ENCODE measurements at regions not wholly inside any gene's neighbourhood (a gene's known extent, or its start where the extent isn't known, plus 50 kb on each side); places are given as distances from the start of the nearest gene placed in this dataset.

GRCh38 chr1:100607628-100608240 is 69.8 kb downstream of the GPR88 start:
- Histone ChIP-seq H3K4me1 (ENCODE audit: control insufficient read depth in 2 of 2, insufficient read depth in 2 of 2, low read length in 2 of 2) (no peaks in the 10 kb centered on the region), H3K27me3 (ENCODE audit: control insufficient read depth in 2 of 2, insufficient read depth in 2 of 2, low read length in 2 of 2) (no peaks in the 10 kb centered on the region), H3K9me3 (ENCODE audit: control insufficient read depth in 2 of 3, low read length in 3 of 3) (no peaks in the 10 kb centered on the region), H3K36me3 (ENCODE audit: control insufficient read depth in 2 of 3, insufficient read depth in 3 of 3, low read length in 3 of 3) (no peaks in the 10 kb centered on the region), H3K4me3 (ENCODE audit: low read length) (no peak overlapping the region), H3K27ac (ENCODE audit: low read depth, low read length) (no peak overlapping the region)
- peaks cover 3 to 15% (median 8%) of the 10 kb centered on the region in 11 donors for H3K9me3 Mint-ChIP-seq
- intact Hi-C loops (cut with micrococcal nuclease): loop anchor here in 1 of 2 donors (2.0 kb wide), 1 partner anchor 259 kb away; no protein-coding TSS in a partner anchor
- no peak overlapping the region for H3K4me3 Mint-ChIP-seq
- H3K36me3 Mint-ChIP-seq: peaks cover 0 to 8% (median 3%) of the 10 kb centered on the region in 5 donors
- CTCF ChIA-PET: no interaction called here
- no peak overlapping the region for H3K27ac Mint-ChIP-seq
- peaks cover 12 to 34% (median 20%) of the 10 kb centered on the region in 5 donors for H3K27me3 Mint-ChIP-seq
- POLR2A ChIA-PET: no interaction called here
- DNase-seq (no peak), ATAC-seq (no peak)
- H3K4me1 Mint-ChIP-seq: no peaks in the 10 kb centered on the region

DNA sequence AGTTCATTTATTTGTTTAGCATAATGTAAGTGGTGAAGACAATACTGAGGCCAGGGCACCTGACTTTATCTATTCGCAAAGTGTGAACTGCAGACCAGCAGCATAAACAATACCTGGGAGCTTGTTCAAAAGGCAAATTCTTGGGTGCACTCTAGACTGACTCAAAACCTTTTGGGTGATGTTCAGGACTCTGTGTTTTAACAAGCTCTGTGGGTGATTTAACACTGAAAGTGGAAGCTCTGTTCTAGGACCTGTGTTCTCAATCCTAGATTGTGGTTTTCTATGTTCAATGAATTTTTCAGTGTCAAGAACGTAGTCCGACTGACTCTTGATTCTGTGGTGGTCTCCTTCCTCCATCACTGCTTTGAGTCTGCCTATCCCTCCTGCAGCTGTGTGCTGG is 71.9 kb downstream of the GPR88 start:
- Mint-ChIP-seq H3K4me1 (peaks cover 9 to 18% (median 17%) of the 10 kb centered on the region in 7 donors), H3K36me3 (peaks cover 0 to 5% (median 0%) of the 10 kb centered on the region in 5 donors), H3K9me3 (peaks cover 0 to 5% (median 3%) of the 10 kb centered on the region in 11 donors), H3K4me3 (no peak overlapping the region), H3K27me3 (peaks cover 5 to 34% (median 16%) of the 10 kb centered on the region in 5 donors), H3K27ac (no peak overlapping the region)
- ChIA-PET CTCF (no interaction called here), POLR2A (no interaction called here)
- intact Hi-C loops (cut with micrococcal nuclease): loop anchor here in 1 of 2 donors (5.0 kb wide), 1 partner anchor 573 kb away; a partner anchor contains a TSS
- peaks cover 4 to 7% of the 10 kb centered on the region in 2 donors for H3K4me1 ChIP-seq (ENCODE audit: control insufficient read depth in 2 of 2, insufficient read depth in 2 of 2, low read length in 2 of 2)
- H3K27ac ChIP-seq (ENCODE audit: low read depth, low read length): no peak overlapping the region
- DNase-seq (no peak), ATAC-seq (no peak)
- no peak overlapping the region for H3K4me3 ChIP-seq (ENCODE audit: low read length)
- H3K9me3 ChIP-seq (ENCODE audit: control insufficient read depth in 2 of 3, low read length in 3 of 3): no peaks in the 10 kb centered on the region
- H3K36me3 ChIP-seq (ENCODE audit: control insufficient read depth in 2 of 3, insufficient read depth in 3 of 3, low read length in 3 of 3): no peaks in the 10 kb centered on the region
- no peaks in the 10 kb centered on the region for H3K27me3 ChIP-seq (ENCODE audit: control insufficient read depth in 2 of 2, insufficient read depth in 2 of 2, low read length in 2 of 2)

DNA sequence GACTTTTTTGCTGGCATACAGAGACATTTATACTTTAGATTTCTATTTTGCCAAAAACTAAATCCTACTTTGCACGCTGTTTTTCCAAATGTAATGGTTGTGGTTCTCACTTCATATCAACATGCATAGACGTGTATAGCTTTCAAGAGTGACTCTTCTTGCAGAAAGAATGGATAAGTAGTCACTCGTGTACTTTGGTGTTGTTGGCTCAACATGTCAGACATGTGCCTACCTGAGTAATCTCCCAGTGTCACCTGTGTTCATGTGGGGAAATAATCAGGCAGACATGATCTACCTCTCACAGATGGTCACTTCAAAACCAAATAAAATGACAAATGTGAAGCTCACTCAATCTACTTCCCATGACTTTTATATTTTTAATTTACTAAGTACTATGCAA is 73.1 kb downstream of the GPR88 start:
- no peaks in the 10 kb centered on the region for H3K9me3 ChIP-seq (ENCODE audit: control insufficient read depth in 2 of 3, low read length in 3 of 3)
- H3K27ac Mint-ChIP-seq: no peak overlapping the region
- H3K9me3 Mint-ChIP-seq: no peaks in the 10 kb centered on the region
- no peak overlapping the region for H3K27ac ChIP-seq (ENCODE audit: low read depth, low read length)
- H3K36me3 Mint-ChIP-seq: no peaks in the 10 kb centered on the region
- no peak overlapping the region for H3K4me3 Mint-ChIP-seq
- no peaks in the 10 kb centered on the region for H3K36me3 ChIP-seq (ENCODE audit: control insufficient read depth in 2 of 3, insufficient read depth in 3 of 3, low read length in 3 of 3)
- DNase-seq: no peak
- intact Hi-C loops (cut with micrococcal nuclease): loop anchor here in 1 of 2 donors (5.0 kb wide), 1 partner anchor 574 kb away; a partner anchor contains a TSS
- peaks cover 4 to 7% of the 10 kb centered on the region in 2 donors for H3K4me1 ChIP-seq (ENCODE audit: control insufficient read depth in 2 of 2, insufficient read depth in 2 of 2, low read length in 2 of 2)
- H3K4me1 Mint-ChIP-seq: peaks cover 9 to 23% (median 21%) of the 10 kb centered on the region in 7 donors
- ChIA-PET POLR2A (no interaction called here), CTCF (no interaction called here)
- ATAC-seq: no peak
- H3K27me3 Mint-ChIP-seq: peaks cover 0 to 29% (median 9%) of the 10 kb centered on the region in 5 donors
- no peak overlapping the region for H3K4me3 ChIP-seq (ENCODE audit: low read length)
- H3K27me3 ChIP-seq (ENCODE audit: control insufficient read depth in 2 of 2, insufficient read depth in 2 of 2, low read length in 2 of 2): no peaks in the 10 kb centered on the region

GRCh38 chr1:100612540-100612939 is 74.6 kb downstream of the GPR88 start:
- POLR2A ChIA-PET: no interaction called here
- ATAC-seq: no peak
- peaks cover 9 to 23% (median 21%) of the 10 kb centered on the region in 7 donors for H3K4me1 Mint-ChIP-seq
- intact Hi-C loops (cut with micrococcal nuclease): loop anchor here in 1 of 2 donors (5.0 kb wide), 1 partner anchor 575 kb away; a partner anchor contains a TSS
- H3K4me3 ChIP-seq (ENCODE audit: low read length): no peak overlapping the region
- H3K27me3 Mint-ChIP-seq: peaks cover 0 to 23% (median 4%) of the 10 kb centered on the region in 5 donors
- CTCF ChIA-PET: no interaction called here
- H3K4me3 Mint-ChIP-seq: no peak overlapping the region
- no peak overlapping the region for H3K27ac ChIP-seq (ENCODE audit: low read depth, low read length)
- H3K9me3 ChIP-seq (ENCODE audit: control insufficient read depth in 2 of 3, low read length in 3 of 3): no peaks in the 10 kb centered on the region
- H3K36me3 Mint-ChIP-seq: no peaks in the 10 kb centered on the region
- H3K4me1 ChIP-seq (ENCODE audit: control insufficient read depth in 2 of 2, insufficient read depth in 2 of 2, low read length in 2 of 2): peaks cover 4 to 7% of the 10 kb centered on the region in 2 donors
- no peaks in the 10 kb centered on the region for H3K36me3 ChIP-seq (ENCODE audit: control insufficient read depth in 2 of 3, insufficient read depth in 3 of 3, low read length in 3 of 3)
- H3K9me3 Mint-ChIP-seq: no peaks in the 10 kb centered on the region
- H3K27me3 ChIP-seq (ENCODE audit: control insufficient read depth in 2 of 2, insufficient read depth in 2 of 2, low read length in 2 of 2): no peaks in the 10 kb centered on the region
- no peak for DNase-seq
- no peak overlapping the region for H3K27ac Mint-ChIP-seq

- intact Hi-C loops (cut with micrococcal nuclease): loop anchor here in 1 of 2 donors (5.0 kb wide), 1 partner anchor 577 kb away; a partner anchor contains a TSS
- H3K36me3 Mint-ChIP-seq: no peaks in the 10 kb centered on the region
- H3K27ac Mint-ChIP-seq: peak overlapping the region in 1 of 9 donors; percentile 63
- peak overlapping the region in 4 of 10 donors; percentile 24 to 68 (median 46) for H3K4me3 Mint-ChIP-seq
- peaks cover 0 to 17% (median 0%) of the 10 kb centered on the region in 5 donors for H3K27me3 Mint-ChIP-seq
- Histone ChIP-seq H3K9me3 (ENCODE audit: control insufficient read depth in 2 of 3, low read length in 3 of 3) (no peaks in the 10 kb centered on the region), H3K27ac (ENCODE audit: low read depth, low read length) (no peak overlapping the region), H3K36me3 (ENCODE audit: control insufficient read depth in 2 of 3, insufficient read depth in 3 of 3, low read length in 3 of 3) (no peaks in the 10 kb centered on the region), H3K4me1 (ENCODE audit: control insufficient read depth in 2 of 2, insufficient read depth in 2 of 2, low read length in 2 of 2) (peaks cover 4 to 7% of the 10 kb centered on the region in 2 donors), H3K4me3 (ENCODE audit: low read length) (peak overlapping the region; percentile 2), H3K27me3 (ENCODE audit: control insufficient read depth in 2 of 2, insufficient read depth in 2 of 2, low read length in 2 of 2) (no peaks in the 10 kb centered on the region)
- peaks cover 0 to 2% (median 0%) of the 10 kb centered on the region in 11 donors for H3K9me3 Mint-ChIP-seq
- H3K4me1 Mint-ChIP-seq: peaks cover 9 to 23% (median 21%) of the 10 kb centered on the region in 7 donors
- CTCF ChIA-PET: interaction anchor here (0.6 kb wide), 1 partner anchor 65 kb away, joined by 5 read pairs; no protein-coding TSS in a partner anchor
- DNase-seq (peak in 5 of 9 donors; percentile 10 to 42 (median 21)), ATAC-seq (peak; percentile 56)
- POLR2A ChIA-PET: no interaction called here
Measured at GRCh38 chr1:100613817-100614559, 76.0 kb downstream of the GPR88 start.

DNA sequence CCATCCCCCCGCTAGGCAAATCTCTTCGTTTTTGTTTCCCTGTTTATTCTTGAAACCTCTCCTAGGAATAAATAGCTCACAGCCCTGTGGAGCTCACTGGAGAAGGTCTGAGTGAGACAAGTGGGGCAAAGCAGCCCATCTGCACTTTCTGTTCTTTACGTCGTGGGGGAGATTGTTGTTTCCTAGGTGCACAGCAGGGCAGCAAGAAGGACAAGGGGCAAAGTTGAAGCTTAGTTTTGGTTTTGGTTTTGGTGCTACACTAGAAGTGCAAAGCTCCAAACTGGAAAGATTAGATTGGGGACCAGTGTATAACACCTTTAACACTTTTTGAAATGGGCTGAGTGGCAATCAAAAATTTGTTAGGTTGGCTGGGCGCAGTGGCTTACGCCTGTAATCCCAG is 76.6 kb downstream of the GPR88 start:
- Mint-ChIP-seq H3K27ac (peak overlapping the region in 3 of 9 donors; percentile 16 to 81 (median 60)), H3K4me1 (peaks cover 9 to 23% (median 21%) of the 10 kb centered on the region in 7 donors), H3K27me3 (peaks cover 0 to 12% (median 0%) of the 10 kb centered on the region in 5 donors), H3K9me3 (peaks cover 0 to 2% (median 0%) of the 10 kb centered on the region in 11 donors), H3K36me3 (no peaks in the 10 kb centered on the region), H3K4me3 (peak overlapping the region in 8 of 10 donors; percentile 10 to 75 (median 63))
- ChIA-PET CTCF (interaction anchor here (0.5 kb wide), 1 partner anchor 1484 kb away, joined by 3 read pairs; no protein-coding TSS in a partner anchor), POLR2A (no interaction called here)
- Histone ChIP-seq H3K9me3 (ENCODE audit: control insufficient read depth in 2 of 3, low read length in 3 of 3) (no peaks in the 10 kb centered on the region), H3K27me3 (ENCODE audit: control insufficient read depth in 2 of 2, insufficient read depth in 2 of 2, low read length in 2 of 2) (no peaks in the 10 kb centered on the region), H3K36me3 (ENCODE audit: control insufficient read depth in 2 of 3, insufficient read depth in 3 of 3, low read length in 3 of 3) (no peaks in the 10 kb centered on the region), H3K27ac (ENCODE audit: low read depth, low read length) (no peak overlapping the region), H3K4me3 (ENCODE audit: low read length) (peak overlapping the region; percentile 2), H3K4me1 (ENCODE audit: control insufficient read depth in 2 of 2, insufficient read depth in 2 of 2, low read length in 2 of 2) (peaks cover 4 to 7% of the 10 kb centered on the region in 2 donors)
- DNase-seq (no peak), ATAC-seq (no peak)
- intact Hi-C loops (cut with micrococcal nuclease): loop anchor here in 1 of 2 donors (5.0 kb wide), 1 partner anchor 577 kb away; a partner anchor contains a TSS

Measured in naive thymus-derived CD4-positive, alpha-beta T cell (primary cell).